ENCODE measurements at regions not wholly inside any gene's neighbourhood (a gene's known extent, or its start where the extent isn't known, plus 50 kb on each side); places are given as distances from the start of the nearest gene placed in this dataset.

DNA sequence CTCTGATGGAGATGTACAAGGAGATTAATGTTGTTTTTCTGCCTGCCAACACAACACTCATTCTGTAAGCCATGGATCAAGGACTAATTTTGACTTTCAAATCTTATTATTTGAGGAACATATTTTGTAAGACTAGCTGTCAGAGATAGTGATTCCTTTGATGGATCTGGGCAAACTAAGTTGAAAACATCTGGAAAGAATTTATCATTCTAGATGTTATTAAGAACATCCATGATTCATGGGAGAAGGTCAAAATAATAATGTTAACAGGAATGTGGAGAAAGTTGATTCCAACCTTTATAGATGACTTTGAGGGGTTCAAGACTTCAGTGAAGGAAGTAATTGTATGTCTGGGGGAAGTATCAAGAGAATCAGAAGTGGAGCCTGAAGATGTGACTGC lies 196.8 kb downstream of the POSTN start:
- FAIRE-seq = no peak
- ATAC-seq = no peak
- H4K20me1 ChIP-seq (replicated peaks; ENCODE audit: control insufficient read depth, insufficient read depth, low read length) = no peaks in the 10 kb centered on the region
- ChIA-PET CTCF (ENCODE audit: low intra/inter-chr PET ratio) (no interaction called here), POLR2A (no interaction called here)
- H3K9ac ChIP-seq (ENCODE audit: insufficient read depth in 1 of 2, low read depth in 2 of 2, low read length in 2 of 2) = no peak overlapping the region
- no TSS peak for BruUV-seq (replicated peaks)
- H3K27ac ChIP-seq (ENCODE audit: extremely low read depth, low read depth, low read length) = no peak overlapping the region
- H2AFZ ChIP-seq (ENCODE audit: low read depth, low read length) = no peak overlapping the region
- H3K4me3 ChIP-seq = no peak overlapping the region
- H3K9me3 ChIP-seq (replicated peaks; ENCODE audit: control insufficient read depth, insufficient read depth, low read depth, low read length) = no peaks in the 10 kb centered on the region
- intact Hi-C loops (cut with micrococcal nuclease) = no loop called here
- H3K4me1 ChIP-seq (replicated peaks in 1 of 2; ENCODE audit: control insufficient read depth in 2 of 2, insufficient read depth in 2 of 2, low read length in 2 of 2) = no peaks in the 10 kb centered on the region
- TF ChIP-seq ZNF3 (CRISPR knock-in tag; IDR thresholded peaks at IDR 0.05) = no peak
- TF ChIP-seq, protein P1, sequence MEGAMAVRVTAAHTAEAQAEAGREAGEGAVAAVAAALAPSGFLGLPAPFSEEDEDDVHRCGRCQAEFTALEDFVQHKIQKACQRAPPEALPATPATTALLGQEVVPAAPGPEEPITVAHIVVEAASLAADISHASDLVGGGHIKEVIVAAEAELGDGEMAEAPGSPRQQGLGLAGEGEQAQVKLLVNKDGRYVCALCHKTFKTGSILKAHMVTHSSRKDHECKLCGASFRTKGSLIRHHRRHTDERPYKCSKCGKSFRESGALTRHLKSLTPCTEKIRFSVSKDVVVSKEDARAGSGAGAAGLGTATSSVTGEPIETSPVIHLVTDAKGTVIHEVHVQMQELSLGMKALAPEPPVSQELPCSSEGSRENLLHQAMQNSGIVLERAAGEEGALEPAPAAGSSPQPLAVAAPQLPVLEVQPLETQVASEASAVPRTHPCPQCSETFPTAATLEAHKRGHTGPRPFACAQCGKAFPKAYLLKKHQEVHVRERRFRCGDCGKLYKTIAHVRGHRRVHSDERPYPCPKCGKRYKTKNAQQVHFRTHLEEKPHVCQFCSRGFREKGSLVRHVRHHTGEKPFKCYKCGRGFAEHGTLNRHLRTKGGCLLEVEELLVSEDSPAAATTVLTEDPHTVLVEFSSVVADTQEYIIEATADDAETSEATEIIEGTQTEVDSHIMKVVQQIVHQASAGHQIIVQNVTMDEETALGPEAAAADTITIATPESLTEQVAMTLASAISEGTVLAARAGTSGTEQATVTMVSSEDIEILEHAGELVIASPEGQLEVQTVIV (CRISPR knock-in tag; IDR thresholded peaks at IDR 0.05; ENCODE audit: borderline replicate concordance) = no peak
- no peak for TF ChIP-seq ETV5 (CRISPR knock-in tag; IDR thresholded peaks at IDR 0.05; ENCODE audit: low read depth)
- no peak for TF ChIP-seq DMBX1 (CRISPR knock-in tag; IDR thresholded peaks at IDR 0.05; ENCODE audit: borderline replicate concordance)
- no peak for TF ChIP-seq ZNF134 (CRISPR knock-in tag; conservative IDR thresholded peaks at IDR 0.05)
- TF ChIP-seq RCOR1 (IDR thresholded peaks at IDR 0.05; ENCODE audit: borderline replicate concordance in 1 of 2, low read depth in 2 of 2, low read length in 2 of 2) = no peak
- TF ChIP-seq FOXK2 (conservative IDR thresholded peaks at IDR 0.05 in 1 of 2, IDR thresholded peaks at IDR 0.05 in 1 of 2; ENCODE audit: low read depth in 2 of 2) = no peak
- TF ChIP-seq CBFA2T2 (conservative IDR thresholded peaks at IDR 0.05) = no peak
- TF ChIP-seq HCFC1 (IDR thresholded peaks at IDR 0.05; ENCODE audit: low read depth, low read length) = no peak
- TF ChIP-seq FOXJ2 (tag; IDR thresholded peaks at IDR 0.05) = no peak
- H3K36me3 ChIP-seq (ENCODE audit: control insufficient read depth, insufficient read depth, low read length) = no peaks in the 10 kb centered on the region
- no peaks in the 10 kb centered on the region for H3K27me3 ChIP-seq (ENCODE audit: control insufficient read depth in 2 of 2, insufficient read depth in 2 of 2, low read length in 2 of 2)
- in situ Hi-C loops (cut with MboI) = no loop called here
- DNase-seq (ENCODE audit: extremely low read depth in 1 of 4, low spot score in 3 of 4) = no peak
- H3K79me2 ChIP-seq (ENCODE audit: control insufficient read depth, insufficient read depth, low read length) = no peaks in the 10 kb centered on the region
- H3K9me1 ChIP-seq (ENCODE audit: control insufficient read depth, insufficient read depth, low read length) = no peaks in the 10 kb centered on the region
- no peak overlapping the region for H3K4me2 ChIP-seq (ENCODE audit: insufficient read depth, low read length)
